Amniotic stem cell (primary cell): ENCODE measurements at regions not wholly inside any gene's neighbourhood (a gene's known extent, or its start where the extent isn't known, plus 50 kb on each side); places are given as distances from the start of the nearest gene placed in this dataset.
"Not testable (repeated sequence)": the region's sequence is repeated elsewhere in the genome, so short reads cannot be mapped to it uniquely, and the experiment has no call there.

Source experiments
- DNase-seq: peaks from one replicate; lab custom pipeline; 2025; lab: John Stamatoyannopoulos, UW

- DNase-seq, result no peak
These were observed 364.0 kb upstream of the EPHA5 start for GRCh38 chr4:66034262-66034661.

GRCh38 chr4:66032571-66032970 lies 362.3 kb upstream of the EPHA5 start:
- no peak for DNase-seq

GRCh38 chr4:66028668-66029067 lies 358.4 kb upstream of the EPHA5 start:
- no peak for DNase-seq

DNA sequence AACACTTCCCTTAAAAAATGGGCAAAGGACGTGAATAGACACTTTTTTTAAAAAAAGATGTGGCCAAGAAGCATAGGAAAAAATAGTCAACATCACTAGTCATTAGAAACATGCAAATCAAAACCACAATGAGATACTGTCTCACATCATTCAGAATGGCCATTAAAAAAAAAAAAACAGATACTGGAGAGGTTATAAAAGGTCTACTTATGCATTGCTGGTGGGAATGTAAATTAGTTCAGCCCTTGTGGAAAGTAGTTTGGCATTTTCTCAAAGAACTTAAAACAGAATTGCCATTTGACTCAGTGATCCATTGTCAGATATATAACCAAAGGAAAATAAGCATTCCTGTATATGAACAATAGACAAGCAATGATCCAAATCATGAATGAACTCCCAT lies 352.8 kb upstream of the EPHA5 start:
- no peak for DNase-seq

- DNase-seq, result no peak
These were observed 347.4 kb upstream of the EPHA5 start for GRCh38 chr4:66017671-66018070.

DNA sequence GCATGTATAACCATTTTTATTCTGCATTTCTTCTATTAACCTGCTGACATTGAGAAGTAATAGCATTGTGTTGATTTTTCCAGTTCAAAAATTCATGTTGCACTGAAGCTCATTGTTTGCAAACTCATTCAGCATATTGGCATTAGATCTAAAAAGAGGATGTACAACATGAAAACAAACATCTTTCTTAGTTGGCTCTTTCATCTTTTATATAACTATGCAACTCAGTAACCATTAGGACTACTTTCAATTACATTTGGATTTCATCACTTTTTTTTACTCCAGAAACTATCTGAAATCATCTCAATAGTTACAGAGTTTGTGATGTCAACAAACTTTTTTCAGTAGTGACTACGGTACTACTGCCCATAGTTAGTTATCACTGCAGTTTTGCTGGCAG lies 346.0 kb upstream of the EPHA5 start:
- DNase-seq, result no peak

DNA sequence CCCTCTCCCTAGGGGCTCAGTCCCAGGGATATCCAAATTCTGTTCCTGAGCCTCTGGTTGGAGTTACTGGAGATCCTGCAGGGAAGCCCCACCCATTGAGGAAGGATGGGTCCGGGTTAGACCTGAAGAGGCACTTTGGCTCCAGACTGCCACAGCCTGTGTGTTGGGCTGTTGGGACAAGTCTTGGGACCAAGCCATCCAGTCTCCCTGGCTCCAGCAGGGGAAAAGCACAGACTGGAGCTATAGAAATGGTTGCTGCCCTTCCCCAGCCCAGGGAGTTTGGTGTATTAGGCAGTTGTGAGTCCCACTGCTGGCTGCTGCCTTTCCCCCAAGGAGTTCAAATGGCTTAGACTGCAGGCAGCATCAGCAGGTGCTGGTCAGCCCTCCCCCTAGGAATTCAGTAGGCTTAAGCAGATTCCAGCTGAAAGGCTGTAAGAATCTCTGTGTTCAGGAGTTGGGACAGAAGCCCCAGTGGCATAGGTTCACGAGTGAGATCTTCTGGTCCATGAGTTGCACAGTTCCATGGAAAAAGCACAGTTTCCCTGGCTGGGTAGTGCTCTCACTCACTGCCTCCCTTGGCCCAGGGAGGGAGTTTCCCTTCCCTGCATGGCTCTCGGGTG lies 344.0 kb upstream of the EPHA5 start:
- DNase-seq, result no peak

GRCh38 chr4:66000510-66001117 lies 330.3 kb upstream of the EPHA5 start:
- DNase-seq, result no peak

DNA sequence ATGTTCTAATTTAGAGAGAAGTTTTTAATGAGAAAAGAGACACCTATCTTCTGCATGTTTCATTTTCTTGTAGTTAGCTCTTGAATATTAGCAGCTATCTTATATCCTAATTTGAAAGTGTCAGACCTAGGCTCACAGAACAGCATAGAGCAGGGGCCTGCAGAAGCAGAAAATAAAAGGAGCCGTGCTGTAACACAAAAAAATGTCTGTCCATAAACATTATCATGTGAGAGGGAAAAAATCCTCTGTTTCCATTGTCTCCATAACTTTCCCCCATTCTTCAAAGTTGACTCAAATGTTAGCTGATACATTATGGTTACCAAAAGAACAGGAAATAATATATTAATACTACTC lies 329.2 kb upstream of the EPHA5 start:
- DNase-seq, result no peak

- not testable (repeated sequence) for DNase-seq
These were observed 328.7 kb upstream of the EPHA5 start for GRCh38 chr4:65998807-65999517.

GRCh38 chr4:65983061-65983460 lies 312.8 kb upstream of the EPHA5 start:
- DNase-seq, result no peak

DNA sequence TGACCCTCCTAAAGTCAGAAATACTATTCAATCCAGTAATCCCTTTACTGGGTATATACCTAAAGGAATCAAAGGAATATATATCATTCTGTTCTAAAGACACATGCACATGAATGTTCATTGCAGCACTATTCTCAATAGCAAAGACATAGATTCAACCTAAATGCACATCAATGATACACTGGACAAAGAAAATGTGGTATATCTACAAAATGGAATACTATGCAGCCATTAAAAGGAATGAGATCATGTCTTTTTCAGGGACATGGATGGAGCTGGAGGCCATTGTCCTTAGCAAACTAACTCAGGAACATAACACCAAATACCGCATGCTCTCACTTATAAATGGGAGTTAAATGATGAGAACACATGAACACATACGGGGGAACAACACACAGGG lies 306.0 kb upstream of the EPHA5 start:
- DNase-seq, result no peak

DNA sequence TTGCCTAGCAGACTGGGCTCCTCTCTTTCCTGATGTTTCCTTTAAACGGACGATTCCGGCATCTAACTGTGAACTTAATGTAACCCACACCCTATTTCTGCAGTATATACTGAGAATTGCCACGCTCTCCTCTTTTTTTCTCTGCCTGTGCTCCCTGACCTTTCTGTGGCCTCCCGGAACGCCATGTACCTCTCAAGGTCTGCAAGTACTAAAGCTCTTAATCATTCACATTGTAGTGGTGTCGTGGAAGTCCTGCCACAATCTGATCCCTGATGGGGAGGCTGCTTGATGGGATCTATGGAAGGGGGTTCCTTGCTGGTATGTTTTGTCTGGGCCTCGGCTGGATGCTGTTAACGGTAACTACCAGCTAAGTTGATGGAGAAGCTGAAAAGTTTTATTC lies 302.9 kb upstream of the EPHA5 start:
- no peak for DNase-seq

- DNase-seq, result no peak
These were observed 301.4 kb upstream of the EPHA5 start for GRCh38 chr4:65971686-65972085.

DNA sequence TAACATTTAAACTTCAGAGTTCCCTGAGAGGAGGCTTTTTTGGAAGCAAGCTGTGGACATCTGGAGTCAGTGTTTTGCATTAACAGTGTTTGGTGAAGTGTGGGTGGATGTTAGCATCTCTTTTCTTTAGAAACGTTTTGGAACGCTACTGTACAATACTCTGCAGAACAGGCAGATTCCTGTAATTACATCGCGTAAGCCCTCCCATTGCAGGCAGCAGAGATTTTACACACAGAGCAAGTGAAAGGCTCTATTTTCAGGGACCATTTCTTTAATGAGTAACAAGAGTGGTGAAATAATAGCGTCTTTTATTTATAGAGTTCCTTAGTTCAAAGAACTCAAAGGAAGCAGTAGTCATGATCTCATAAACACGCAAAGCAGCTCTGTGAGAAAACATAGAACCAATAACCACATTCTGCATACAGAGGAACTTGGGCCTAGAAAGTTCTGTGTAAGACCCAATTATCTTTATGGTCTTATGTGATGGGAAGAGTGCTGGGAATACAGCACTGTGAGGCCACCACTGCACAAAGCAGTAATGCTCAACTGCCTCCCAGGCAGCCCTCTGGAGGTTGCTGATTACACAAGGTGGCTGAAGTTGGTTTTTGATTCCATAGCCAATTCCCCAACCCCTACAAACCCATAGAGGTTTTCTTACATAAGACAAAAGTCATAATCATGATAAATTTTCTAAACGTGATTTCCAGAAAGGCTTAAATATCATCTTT lies 298.7 kb upstream of the EPHA5 start:
- no peak for DNase-seq

DNA sequence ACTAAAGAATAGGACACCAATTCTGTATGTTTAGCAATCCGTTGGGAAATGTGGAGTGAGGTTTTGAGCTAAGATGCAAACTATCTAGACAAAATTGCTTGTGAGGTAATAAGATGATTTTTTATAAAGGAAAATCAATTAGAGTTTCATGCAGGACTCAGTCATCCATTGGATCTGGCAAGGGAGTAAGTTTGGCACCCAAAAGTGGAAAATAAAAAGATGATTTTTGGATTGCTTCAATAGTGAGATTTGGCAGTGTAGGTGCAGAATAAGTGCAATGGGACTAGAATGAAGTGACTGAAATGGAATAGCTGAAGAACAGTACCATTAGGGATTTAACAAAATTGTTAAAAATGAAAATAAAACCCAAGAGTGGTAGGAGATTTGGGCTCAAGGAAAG lies 290.5 kb upstream of the EPHA5 start:
- DNase-seq, result no peak

DNA sequence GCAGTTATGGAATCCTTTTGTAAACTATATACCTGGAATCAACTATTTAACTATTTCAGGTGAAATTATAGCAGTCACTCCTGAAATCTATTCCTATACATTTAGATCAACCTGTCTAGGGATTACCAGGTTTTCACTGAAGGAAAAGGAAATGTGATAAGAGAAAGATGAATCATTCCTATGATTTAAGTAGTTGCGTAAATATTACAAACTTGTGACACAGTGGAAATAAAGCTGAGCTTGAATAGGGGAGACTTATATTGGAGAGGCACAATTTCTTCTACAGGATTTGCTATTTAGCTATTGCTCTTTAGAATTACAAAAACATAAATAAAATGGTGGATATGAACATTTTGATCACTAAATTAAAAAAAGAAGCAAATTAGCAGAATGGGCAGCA lies 284.1 kb upstream of the EPHA5 start:
- DNase-seq, result no peak

DNA sequence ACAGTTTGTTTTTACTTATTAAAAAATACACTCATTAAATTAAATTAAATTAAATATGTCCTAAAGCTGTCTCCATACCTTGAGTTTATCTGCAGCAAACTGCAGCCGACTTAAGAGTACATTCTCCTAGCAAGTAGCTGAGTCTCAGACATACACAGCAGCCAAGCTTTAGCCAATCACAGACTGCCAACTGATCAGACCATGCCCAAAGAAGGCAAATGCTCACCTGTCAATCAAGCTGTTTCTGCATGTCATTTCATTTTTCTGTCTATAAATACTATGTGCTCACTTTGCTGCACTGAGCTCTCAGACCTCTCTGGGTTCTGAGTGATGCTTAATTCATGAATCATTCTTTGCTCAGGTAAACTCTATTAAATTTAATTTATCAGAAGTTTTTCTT lies 280.9 kb upstream of the EPHA5 start:
- no peak for DNase-seq

DNA sequence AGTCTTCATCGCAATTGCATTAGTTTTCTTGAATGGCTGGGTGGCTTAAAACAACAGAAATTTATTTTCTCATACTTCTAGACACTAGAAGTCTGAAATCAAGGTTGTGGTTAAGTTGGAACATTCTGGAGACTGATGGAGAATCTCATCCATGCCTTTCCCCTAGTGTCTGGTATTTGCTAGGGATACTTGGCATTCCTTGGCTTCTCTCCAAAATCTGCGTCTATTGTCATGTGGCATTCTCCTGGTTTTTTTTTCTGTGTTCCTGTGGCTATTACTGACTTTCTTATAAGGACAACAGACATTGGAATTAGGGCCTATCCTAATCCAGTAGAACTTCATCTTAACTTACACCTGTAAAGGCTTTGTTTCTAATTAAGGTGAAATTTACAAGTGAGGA lies 272.8 kb upstream of the EPHA5 start:
- DNase-seq, result no peak

GRCh38 chr4:65924843-65925242 lies 254.6 kb upstream of the EPHA5 start:
- no peak for DNase-seq

DNA sequence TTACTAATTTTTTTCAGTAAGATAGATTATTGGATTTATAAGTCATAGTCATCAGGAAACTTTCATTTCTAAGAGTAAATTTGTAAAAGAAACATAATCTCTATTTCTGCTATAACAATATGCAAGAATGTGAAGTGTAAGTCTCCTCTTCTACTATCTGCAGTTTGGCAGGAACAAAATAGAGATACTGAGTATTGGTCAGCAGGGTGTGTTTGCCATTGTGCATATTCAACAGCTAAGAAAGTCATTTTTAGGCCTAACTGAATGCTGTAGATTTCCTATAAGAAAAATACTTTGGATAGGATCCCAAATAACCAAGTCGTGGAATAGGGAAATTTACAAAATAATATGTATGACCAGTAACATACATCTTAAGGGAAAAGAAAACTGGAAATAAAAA lies 253.3 kb upstream of the EPHA5 start:
- no peak for DNase-seq

- no peak for DNase-seq
These were observed 250.9 kb upstream of the EPHA5 start for GRCh38 chr4:65921180-65921579.

- no peak for DNase-seq
These were observed 248.6 kb upstream of the EPHA5 start for GRCh38 chr4:65918872-65919271.
